IPS-18c (cell line): ENCODE measurements at regions not wholly inside any gene's neighbourhood (a gene's known extent, or its start where the extent isn't known, plus 50 kb on each side); places are given as distances from the start of the nearest gene placed in this dataset.

Source experiments
- H3K4me3 ChIP-seq: 2 replicates; pipeline ENCODE4 v1.7.0; 2013; ENCODE audit warnings: low read depth, mild to moderate bottlenecking, low read length, moderate library complexity; ENCODE audit not compliant: insufficient read depth
- H3K9me3 ChIP-seq: one replicate; pipeline ENCODE4 v1.6.1; 2013; ENCODE audit warnings: mild to moderate bottlenecking, low read length, moderate library complexity; ENCODE audit not compliant: control insufficient read depth, insufficient read depth

- H3K4me3 ChIP-seq = no peak overlapping the region
Measured at GRCh38 chr3:110165753-110166152, 828.4 kb upstream of the DPPA4 start.

GRCh38 chr3:110166791-110167190, 829.4 kb upstream of the DPPA4 start:
- H3K9me3 ChIP-seq = no peaks in the 10 kb centered on the region
- H3K4me3 ChIP-seq = no peak overlapping the region

More at GRCh38 chr3:110165753-110166152, 828.4 kb upstream of the DPPA4 start:
- no peaks in the 10 kb centered on the region for H3K9me3 ChIP-seq

GRCh38 chr3:110174908-110175307, 837.6 kb upstream of the DPPA4 start:
- H3K4me3 ChIP-seq = no peak overlapping the region
- no peaks in the 10 kb centered on the region for H3K9me3 ChIP-seq

GRCh38 chr3:110178965-110179364, 841.6 kb upstream of the DPPA4 start:
- no peak overlapping the region for H3K4me3 ChIP-seq
- no peaks in the 10 kb centered on the region for H3K9me3 ChIP-seq

- H3K4me3 ChIP-seq = no peak overlapping the region
- no peaks in the 10 kb centered on the region for H3K9me3 ChIP-seq
Measured at GRCh38 chr3:110180733-110181132, 843.4 kb upstream of the DPPA4 start.

GRCh38 chr3:110181226-110181625, 843.9 kb upstream of the DPPA4 start:
- Histone ChIP-seq H3K4me3 (no peak overlapping the region), H3K9me3 (no peaks in the 10 kb centered on the region)

GRCh38 chr3:110184536-110184935, 847.2 kb upstream of the DPPA4 start:
- no peaks in the 10 kb centered on the region for H3K9me3 ChIP-seq
- no peak overlapping the region for H3K4me3 ChIP-seq

- no peaks in the 10 kb centered on the region for H3K9me3 ChIP-seq
- no peak overlapping the region for H3K4me3 ChIP-seq
Measured at GRCh38 chr3:110193074-110193473, 855.7 kb upstream of the DPPA4 start.

- Histone ChIP-seq H3K9me3 (no peaks in the 10 kb centered on the region), H3K4me3 (no peak overlapping the region)
Measured at GRCh38 chr3:110198717-110199587, 861.6 kb upstream of the DPPA4 start.

GRCh38 chr3:110199588-110199943, 862.2 kb upstream of the DPPA4 start:
- H3K9me3 ChIP-seq = no peaks in the 10 kb centered on the region
- H3K4me3 ChIP-seq = no peak overlapping the region

GRCh38 chr3:110210086-110210660, 861.4 kb upstream of the NECTIN3 start:
- Histone ChIP-seq H3K4me3 (no peak overlapping the region), H3K9me3 (no peaks in the 10 kb centered on the region)

- Histone ChIP-seq H3K4me3 (no peak overlapping the region), H3K9me3 (no peaks in the 10 kb centered on the region)
Measured at GRCh38 chr3:110226645-110227044, 845.0 kb upstream of the NECTIN3 start.

- H3K4me3 ChIP-seq = no peak overlapping the region
- no peaks in the 10 kb centered on the region for H3K9me3 ChIP-seq
Measured at GRCh38 chr3:110227991-110228390, 843.6 kb upstream of the NECTIN3 start.

GRCh38 chr3:110234831-110235230, 836.8 kb upstream of the NECTIN3 start:
- Histone ChIP-seq H3K4me3 (no peak overlapping the region), H3K9me3 (no peaks in the 10 kb centered on the region)

GRCh38 chr3:110236976-110237610, 834.5 kb upstream of the NECTIN3 start:
- no peak overlapping the region for H3K4me3 ChIP-seq
- H3K9me3 ChIP-seq = no peaks in the 10 kb centered on the region

GRCh38 chr3:110243081-110243480, 828.5 kb upstream of the NECTIN3 start:
- Histone ChIP-seq H3K4me3 (no peak overlapping the region), H3K9me3 (no peaks in the 10 kb centered on the region)

- H3K4me3 ChIP-seq = no peak overlapping the region
- no peaks in the 10 kb centered on the region for H3K9me3 ChIP-seq
Measured at GRCh38 chr3:110246796-110247376, 824.7 kb upstream of the NECTIN3 start.

GRCh38 chr3:110248666-110249065, 823.0 kb upstream of the NECTIN3 start:
- Histone ChIP-seq H3K4me3 (no peak overlapping the region), H3K9me3 (no peaks in the 10 kb centered on the region)
